GM12864 (cell line): ENCODE measurements at regions not wholly inside any gene's neighbourhood (a gene's known extent, or its start where the extent isn't known, plus 50 kb on each side); places are given as distances from the start of the nearest gene placed in this dataset.

ENCODE experiments used
- DNase-seq: peaks from one replicate; pipeline ENCODE4 v3.0.0-alpha.2; 2011; ENCODE audit warnings: low read depth
- H3K4me3 ChIP-seq: 2 replicates; pipeline ENCODE4 v1.5.1; 2011; ENCODE audit warnings: mild to moderate bottlenecking, low read depth, low read length, control low read depth
- CTCF ChIP-seq: IDR thresholded peaks from 2 replicates; pipeline ENCODE4 v1.5.1; 2011; ENCODE audit warnings: low read depth, mild to moderate bottlenecking, moderate library complexity, low read length, control low read depth, inconsistent platforms; ENCODE audit errors: missing control alignments

GRCh38 chr9:23577611-23578010 lies 248.4 kb downstream of the ELAVL2 start:
- no peak overlapping the region for H3K4me3 ChIP-seq
- no peak for DNase-seq

GRCh38 chr9:23581931-23582330 lies 244.1 kb downstream of the ELAVL2 start:
- H3K4me3 ChIP-seq = no peak overlapping the region
- no peak for TF ChIP-seq CTCF
- DNase-seq = no peak

More at GRCh38 chr9:23577611-23578010, 248.4 kb downstream of the ELAVL2 start:
- no peak for TF ChIP-seq CTCF

GRCh38 chr9:23582836-23583235 lies 243.2 kb downstream of the ELAVL2 start:
- no peak overlapping the region for H3K4me3 ChIP-seq
- TF ChIP-seq CTCF = no peak
- no peak for DNase-seq

GRCh38 chr9:23586906-23587305 lies 239.1 kb downstream of the ELAVL2 start:
- TF ChIP-seq CTCF = no peak
- DNase-seq = no peak
- no peak overlapping the region for H3K4me3 ChIP-seq

- H3K4me3 ChIP-seq = no peak overlapping the region
- no peak for DNase-seq
- TF ChIP-seq CTCF = no peak
Measured at GRCh38 chr9:23587433-23587832, 238.6 kb downstream of the ELAVL2 start.

- no peak for DNase-seq
- TF ChIP-seq CTCF = no peak
- no peak overlapping the region for H3K4me3 ChIP-seq
Measured at GRCh38 chr9:23587903-23588302, 238.1 kb downstream of the ELAVL2 start.

- no peak for DNase-seq
- H3K4me3 ChIP-seq = no peak overlapping the region
- TF ChIP-seq CTCF = no peak
Measured at GRCh38 chr9:23590276-23591000, 235.6 kb downstream of the ELAVL2 start.
